NB4 (cell line): ENCODE measurements at regions not wholly inside any gene's neighbourhood (a gene's known extent, or its start where the extent isn't known, plus 50 kb on each side); places are given as distances from the start of the nearest gene placed in this dataset.

Experiments used
- POLR2A ChIP-seq: IDR thresholded peaks from 2 replicates; pipeline ENCODE4 v1.6.1; 2011; ENCODE audit warnings: mild to moderate bottlenecking; ENCODE audit not compliant: insufficient read length; ENCODE audit errors: extremely low read depth
- TF ChIP-seq, protein P1 (sequence below): IDR thresholded peaks from one replicate; pipeline ENCODE4 v1.5.1; 2012; ENCODE audit warnings: low read depth, low read length

- TF ChIP-seq, protein P1, sequence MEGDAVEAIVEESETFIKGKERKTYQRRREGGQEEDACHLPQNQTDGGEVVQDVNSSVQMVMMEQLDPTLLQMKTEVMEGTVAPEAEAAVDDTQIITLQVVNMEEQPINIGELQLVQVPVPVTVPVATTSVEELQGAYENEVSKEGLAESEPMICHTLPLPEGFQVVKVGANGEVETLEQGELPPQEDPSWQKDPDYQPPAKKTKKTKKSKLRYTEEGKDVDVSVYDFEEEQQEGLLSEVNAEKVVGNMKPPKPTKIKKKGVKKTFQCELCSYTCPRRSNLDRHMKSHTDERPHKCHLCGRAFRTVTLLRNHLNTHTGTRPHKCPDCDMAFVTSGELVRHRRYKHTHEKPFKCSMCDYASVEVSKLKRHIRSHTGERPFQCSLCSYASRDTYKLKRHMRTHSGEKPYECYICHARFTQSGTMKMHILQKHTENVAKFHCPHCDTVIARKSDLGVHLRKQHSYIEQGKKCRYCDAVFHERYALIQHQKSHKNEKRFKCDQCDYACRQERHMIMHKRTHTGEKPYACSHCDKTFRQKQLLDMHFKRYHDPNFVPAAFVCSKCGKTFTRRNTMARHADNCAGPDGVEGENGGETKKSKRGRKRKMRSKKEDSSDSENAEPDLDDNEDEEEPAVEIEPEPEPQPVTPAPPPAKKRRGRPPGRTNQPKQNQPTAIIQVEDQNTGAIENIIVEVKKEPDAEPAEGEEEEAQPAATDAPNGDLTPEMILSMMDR, result no peak
- no peak for TF ChIP-seq POLR2A
Measured at GRCh38 chr10:123395906-123396305, 241.7 kb downstream of the BUB3 start.
